ENCODE measurements at regions not wholly inside any gene's neighbourhood (a gene's known extent, or its start where the extent isn't known, plus 50 kb on each side); places are given as distances from the start of the nearest gene placed in this dataset.

DNA sequence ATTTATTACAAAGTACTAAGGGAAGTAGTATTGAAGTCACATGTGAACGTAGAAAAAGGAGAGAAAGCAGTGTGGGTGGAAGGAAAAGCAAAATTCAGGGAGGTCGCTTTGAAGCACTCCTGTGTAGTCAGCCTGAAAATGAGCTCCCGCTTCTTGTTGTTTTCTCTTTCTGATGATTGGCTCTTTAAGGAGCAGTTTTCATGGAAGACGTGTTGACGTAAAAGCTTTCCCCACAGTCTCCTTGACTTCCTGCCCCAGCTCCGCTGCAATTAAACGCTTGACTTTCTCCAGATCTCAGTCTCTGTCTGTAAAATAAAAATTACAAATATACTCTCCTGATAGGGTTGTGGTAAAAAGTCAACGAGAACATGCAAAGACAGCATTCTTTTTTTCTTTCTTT is 661.5 kb upstream of the ZP4 start:
- H4K20me1 ChIP-seq (ENCODE audit: insufficient read depth, low read length), result no peaks in the 10 kb centered on the region
- H3K4me2 ChIP-seq (ENCODE audit: low read depth, low read length), result no peak overlapping the region
- ChIA-PET POLR2A (no interaction called here), CTCF (ENCODE audit: low intra/inter-chr PET ratio, low total read pairs) (no interaction called here)
- intact Hi-C loops (cut with micrococcal nuclease; ENCODE audit: unreplicated experiment), result no loop called here
- DNase-seq (ENCODE audit: low spot score) (no peak), ATAC-seq (no peak), FAIRE-seq (no peak)
- peaks cover 88% of the 10 kb centered on the region for H3K9me3 ChIP-seq (ENCODE audit: low read length)
- H3K36me3 ChIP-seq (replicated peaks in 1 of 2; ENCODE audit: control insufficient read depth in 1 of 2, insufficient read depth in 2 of 2, low read length in 2 of 2), result no peaks in the 10 kb centered on the region
- TF ChIP-seq ZNF350 (CRISPR knock-in tag; IDR thresholded peaks at IDR 0.05; ENCODE audit: borderline replicate concordance, low read depth) (no peak), ZFP41 (CRISPR knock-in tag; IDR thresholded peaks at IDR 0.05; ENCODE audit: borderline replicate concordance) (no peak), HMG20A (CRISPR knock-in tag; IDR thresholded peaks at IDR 0.05; ENCODE audit: borderline replicate concordance) (no peak), FOXA3 (CRISPR knock-in tag; IDR thresholded peaks at IDR 0.05) (no peak)
- TF ChIP-seq, protein P1, sequence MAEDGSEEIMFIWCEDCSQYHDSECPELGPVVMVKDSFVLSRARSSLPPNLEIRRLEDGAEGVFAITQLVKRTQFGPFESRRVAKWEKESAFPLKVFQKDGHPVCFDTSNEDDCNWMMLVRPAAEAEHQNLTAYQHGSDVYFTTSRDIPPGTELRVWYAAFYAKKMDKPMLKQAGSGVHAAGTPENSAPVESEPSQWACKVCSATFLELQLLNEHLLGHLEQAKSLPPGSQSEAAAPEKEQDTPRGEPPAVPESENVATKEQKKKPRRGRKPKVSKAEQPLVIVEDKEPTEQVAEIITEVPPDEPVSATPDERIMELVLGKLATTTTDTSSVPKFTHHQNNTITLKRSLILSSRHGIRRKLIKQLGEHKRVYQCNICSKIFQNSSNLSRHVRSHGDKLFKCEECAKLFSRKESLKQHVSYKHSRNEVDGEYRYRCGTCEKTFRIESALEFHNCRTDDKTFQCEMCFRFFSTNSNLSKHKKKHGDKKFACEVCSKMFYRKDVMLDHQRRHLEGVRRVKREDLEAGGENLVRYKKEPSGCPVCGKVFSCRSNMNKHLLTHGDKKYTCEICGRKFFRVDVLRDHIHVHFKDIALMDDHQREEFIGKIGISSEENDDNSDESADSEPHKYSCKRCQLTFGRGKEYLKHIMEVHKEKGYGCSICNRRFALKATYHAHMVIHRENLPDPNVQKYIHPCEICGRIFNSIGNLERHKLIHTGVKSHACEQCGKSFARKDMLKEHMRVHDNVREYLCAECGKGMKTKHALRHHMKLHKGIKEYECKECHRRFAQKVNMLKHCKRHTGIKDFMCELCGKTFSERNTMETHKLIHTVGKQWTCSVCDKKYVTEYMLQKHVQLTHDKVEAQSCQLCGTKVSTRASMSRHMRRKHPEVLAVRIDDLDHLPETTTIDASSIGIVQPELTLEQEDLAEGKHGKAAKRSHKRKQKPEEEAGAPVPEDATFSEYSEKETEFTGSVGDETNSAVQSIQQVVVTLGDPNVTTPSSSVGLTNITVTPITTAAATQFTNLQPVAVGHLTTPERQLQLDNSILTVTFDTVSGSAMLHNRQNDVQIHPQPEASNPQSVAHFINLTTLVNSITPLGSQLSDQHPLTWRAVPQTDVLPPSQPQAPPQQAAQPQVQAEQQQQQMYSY (CRISPR knock-in tag; IDR thresholded peaks at IDR 0.05), result no peak
- TF ChIP-seq, protein P2, sequence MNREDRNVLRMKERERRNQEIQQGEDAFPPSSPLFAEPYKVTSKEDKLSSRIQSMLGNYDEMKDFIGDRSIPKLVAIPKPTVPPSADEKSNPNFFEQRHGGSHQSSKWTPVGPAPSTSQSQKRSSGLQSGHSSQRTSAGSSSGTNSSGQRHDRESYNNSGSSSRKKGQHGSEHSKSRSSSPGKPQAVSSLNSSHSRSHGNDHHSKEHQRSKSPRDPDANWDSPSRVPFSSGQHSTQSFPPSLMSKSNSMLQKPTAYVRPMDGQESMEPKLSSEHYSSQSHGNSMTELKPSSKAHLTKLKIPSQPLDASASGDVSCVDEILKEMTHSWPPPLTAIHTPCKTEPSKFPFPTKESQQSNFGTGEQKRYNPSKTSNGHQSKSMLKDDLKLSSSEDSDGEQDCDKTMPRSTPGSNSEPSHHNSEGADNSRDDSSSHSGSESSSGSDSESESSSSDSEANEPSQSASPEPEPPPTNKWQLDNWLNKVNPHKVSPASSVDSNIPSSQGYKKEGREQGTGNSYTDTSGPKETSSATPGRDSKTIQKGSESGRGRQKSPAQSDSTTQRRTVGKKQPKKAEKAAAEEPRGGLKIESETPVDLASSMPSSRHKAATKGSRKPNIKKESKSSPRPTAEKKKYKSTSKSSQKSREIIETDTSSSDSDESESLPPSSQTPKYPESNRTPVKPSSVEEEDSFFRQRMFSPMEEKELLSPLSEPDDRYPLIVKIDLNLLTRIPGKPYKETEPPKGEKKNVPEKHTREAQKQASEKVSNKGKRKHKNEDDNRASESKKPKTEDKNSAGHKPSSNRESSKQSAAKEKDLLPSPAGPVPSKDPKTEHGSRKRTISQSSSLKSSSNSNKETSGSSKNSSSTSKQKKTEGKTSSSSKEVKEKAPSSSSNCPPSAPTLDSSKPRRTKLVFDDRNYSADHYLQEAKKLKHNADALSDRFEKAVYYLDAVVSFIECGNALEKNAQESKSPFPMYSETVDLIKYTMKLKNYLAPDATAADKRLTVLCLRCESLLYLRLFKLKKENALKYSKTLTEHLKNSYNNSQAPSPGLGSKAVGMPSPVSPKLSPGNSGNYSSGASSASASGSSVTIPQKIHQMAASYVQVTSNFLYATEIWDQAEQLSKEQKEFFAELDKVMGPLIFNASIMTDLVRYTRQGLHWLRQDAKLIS (CRISPR knock-in tag; IDR thresholded peaks at IDR 0.05), result no peak
- no peak overlapping the region for H3K9ac ChIP-seq (ENCODE audit: insufficient read depth, low read depth, low read length)
- WGBS (ENCODE audit: low lambda C conversion rate), result 16% methylated on average over 8 of the region's 8 CpGs
- no TSS peak for BruUV-seq (replicated peaks)
- H3K27ac ChIP-seq (ENCODE audit: extremely low read length, insufficient read depth, low read length), result no peak overlapping the region
- H3K79me2 ChIP-seq (ENCODE audit: insufficient read depth, low read length), result no peaks in the 10 kb centered on the region
- no peaks in the 10 kb centered on the region for H3K27me3 ChIP-seq (ENCODE audit: control insufficient read depth in 1 of 2, insufficient read depth in 2 of 2, low read length in 2 of 2)
- in situ Hi-C loops (cut with HindIII; ENCODE audit: extremely low pct_ligation_motif_present, low pct_unique_long_range_greater_than_20kb), result no loop called here
- no peak overlapping the region for H3K4me3 ChIP-seq (replicated peaks in 1 of 3; ENCODE audit: insufficient read depth in 1 of 3, low read depth in 2 of 3, low read length in 3 of 3)
- no peak overlapping the region for H2AFZ ChIP-seq (ENCODE audit: low read length)
- H3K4me1 ChIP-seq (ENCODE audit: insufficient read depth, low read length), result no peaks in the 10 kb centered on the region
